ENCODE measurements at regions not wholly inside any gene's neighbourhood (a gene's known extent, or its start where the extent isn't known, plus 50 kb on each side); places are given as distances from the start of the nearest gene placed in this dataset.

GRCh38 chr10:128959746-128960145 lies 507.3 kb upstream of the MGMT start:
- DNase-seq, result no peak

DNA sequence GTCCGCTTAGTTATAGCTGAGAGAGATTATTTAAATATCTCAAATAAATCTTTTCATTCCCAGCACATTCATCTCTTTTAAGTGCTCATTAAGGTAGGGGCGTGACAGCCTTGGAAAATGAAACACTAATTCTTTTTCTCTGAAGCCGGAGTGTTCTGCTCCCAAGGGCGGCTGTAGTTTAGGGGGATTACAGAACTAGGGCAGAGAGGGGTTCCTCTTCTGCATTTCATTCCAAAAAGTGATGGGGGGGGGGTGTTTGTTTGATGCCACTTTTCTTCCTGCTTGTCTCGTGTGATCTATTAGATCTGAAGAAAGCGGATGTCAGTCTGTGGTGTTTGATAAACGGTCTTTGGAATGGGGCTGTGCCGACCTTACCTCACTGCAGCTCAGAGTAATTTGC lies 506.5 kb upstream of the MGMT start:
- no peak for DNase-seq

DNA sequence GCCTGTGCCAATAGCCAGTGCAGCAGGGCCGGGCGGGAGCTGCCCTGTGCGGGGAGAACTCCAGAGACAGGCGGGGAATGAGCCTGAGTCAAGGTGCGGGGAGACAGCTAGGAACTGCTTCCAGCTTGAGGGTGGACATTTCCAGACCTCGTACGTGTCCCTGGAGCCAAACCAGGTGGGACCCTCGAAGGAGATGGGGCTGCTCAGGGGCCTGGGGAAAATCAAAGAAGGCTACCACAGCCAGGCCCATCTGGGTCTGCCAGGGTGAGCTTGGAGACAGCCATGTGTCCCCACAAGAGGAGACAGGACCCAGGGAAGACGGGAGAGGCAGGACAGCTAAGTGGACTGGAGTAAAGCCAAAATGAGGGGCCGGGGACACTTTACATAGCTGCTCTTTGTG lies 504.9 kb upstream of the MGMT start:
- no peak for DNase-seq

GRCh38 chr10:128963211-128964099 lies 503.6 kb upstream of the MGMT start:
- DNase-seq, result no peak

DNA sequence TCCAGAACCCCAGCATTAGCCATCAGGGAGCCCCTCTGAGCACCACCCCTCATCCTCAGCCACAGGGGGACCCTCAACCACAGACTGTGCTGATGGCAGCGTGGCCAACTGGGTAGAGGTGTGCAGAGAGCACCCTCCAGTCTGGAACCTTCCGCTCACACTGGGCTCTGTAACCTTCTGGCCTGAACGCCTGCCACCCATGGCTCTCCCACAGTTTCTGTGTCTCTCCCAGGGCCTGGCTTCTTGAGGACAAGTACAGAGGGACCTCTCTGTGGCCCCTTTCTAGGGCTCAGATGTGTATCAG lies 503.0 kb upstream of the MGMT start:
- no peak for DNase-seq

DNA sequence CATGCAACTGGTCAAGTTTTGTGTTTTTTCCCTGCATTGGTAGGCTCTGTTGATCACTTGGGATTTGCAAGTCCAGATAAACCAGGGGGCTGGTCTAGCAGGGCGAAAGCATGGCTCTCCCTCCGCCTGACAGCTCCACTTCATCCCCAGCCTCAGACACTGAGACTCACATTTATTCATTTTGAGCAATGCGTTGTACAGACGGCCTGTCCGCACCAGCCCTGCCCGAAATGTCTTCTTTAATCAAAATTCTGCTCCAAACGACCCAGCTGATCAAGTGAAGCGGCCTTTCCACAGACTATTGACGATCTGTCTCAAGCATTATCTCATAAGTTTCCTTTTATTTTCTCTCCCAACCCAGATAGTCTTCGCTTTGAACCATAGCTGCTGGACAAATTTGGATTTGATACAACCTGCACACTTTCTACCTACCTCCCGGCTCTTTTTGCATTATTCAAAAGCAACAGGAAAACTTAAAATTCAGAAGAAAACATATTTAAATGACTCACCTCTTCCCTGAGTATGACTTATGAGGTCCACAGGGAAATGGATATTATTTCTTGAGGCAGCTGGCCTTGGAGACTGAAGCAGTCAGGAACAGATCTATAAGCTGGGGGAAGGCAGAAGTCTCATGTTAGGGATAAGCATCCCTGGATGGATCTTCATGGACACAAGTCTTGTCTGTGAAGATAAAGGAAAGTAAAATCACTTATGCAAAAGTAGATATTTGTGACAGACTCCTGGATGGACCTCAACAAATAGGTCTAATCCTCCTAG lies 498.9 kb upstream of the MGMT start:
- DNase-seq, result no peak

GRCh38 chr10:128969551-128969950 lies 497.5 kb upstream of the MGMT start:
- no peak for DNase-seq

DNA sequence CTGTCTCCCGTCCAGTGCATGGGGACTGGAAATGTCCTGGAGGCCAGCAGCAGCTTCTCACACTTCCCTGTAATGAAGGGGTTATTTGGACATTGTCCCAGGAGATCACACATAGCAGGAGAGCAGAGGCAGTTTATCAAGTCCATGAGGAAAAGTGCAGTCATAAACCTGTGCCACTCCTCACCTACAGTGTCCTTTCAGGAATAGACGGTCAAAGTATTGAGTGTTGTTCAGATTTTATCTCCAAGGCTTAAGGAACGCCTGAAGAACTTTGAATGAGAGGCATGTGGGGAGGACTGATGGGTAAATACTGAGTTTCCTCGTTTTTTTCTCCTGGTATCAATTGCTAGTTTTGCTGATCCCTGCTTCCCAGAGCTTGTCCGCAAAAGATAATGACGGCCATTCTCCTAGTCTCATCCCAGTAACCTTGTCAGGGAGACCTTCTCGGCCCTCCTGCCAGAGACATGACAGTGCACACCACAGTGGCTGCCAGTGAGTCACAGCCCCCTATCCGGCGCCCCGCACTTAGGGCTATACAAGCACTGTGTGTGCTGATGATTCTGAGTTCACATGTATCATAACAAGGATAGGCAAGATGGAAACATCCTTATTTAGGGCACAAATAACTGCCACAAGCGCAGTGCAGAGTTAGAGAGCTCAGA lies 495.5 kb upstream of the MGMT start:
- DNase-seq, result no peak

DNA sequence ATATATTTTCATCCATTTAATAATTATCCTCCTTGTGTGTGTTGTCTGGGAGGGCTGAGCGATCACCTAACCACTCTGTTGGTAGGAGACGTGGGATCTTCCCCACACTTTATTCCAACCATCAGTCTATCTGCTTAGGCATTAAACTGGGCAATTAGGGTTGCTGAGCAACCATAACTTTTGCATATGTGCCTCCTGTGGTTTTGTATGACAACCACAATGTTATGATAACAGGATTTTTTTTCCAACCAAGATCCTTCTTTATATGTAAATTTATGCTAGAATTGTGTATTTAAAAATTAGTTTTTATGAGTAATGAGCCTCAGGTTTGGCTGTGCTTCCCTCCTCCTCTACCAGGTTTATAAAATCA lies 495.0 kb upstream of the MGMT start:
- no peak for DNase-seq

GRCh38 chr10:128973221-128973620 lies 493.8 kb upstream of the MGMT start:
- DNase-seq, result no peak

GRCh38 chr10:128976856-128977255 lies 490.2 kb upstream of the MGMT start:
- DNase-seq, result no peak

GRCh38 chr10:128978211-128978610 lies 488.8 kb upstream of the MGMT start:
- DNase-seq, result no peak

- DNase-seq, result no peak
Observed at GRCh38 chr10:128979405-128979804, 487.6 kb upstream of the MGMT start.

- DNase-seq, result no peak
Observed at GRCh38 chr10:128981251-128981650, 485.8 kb upstream of the MGMT start.

DNA sequence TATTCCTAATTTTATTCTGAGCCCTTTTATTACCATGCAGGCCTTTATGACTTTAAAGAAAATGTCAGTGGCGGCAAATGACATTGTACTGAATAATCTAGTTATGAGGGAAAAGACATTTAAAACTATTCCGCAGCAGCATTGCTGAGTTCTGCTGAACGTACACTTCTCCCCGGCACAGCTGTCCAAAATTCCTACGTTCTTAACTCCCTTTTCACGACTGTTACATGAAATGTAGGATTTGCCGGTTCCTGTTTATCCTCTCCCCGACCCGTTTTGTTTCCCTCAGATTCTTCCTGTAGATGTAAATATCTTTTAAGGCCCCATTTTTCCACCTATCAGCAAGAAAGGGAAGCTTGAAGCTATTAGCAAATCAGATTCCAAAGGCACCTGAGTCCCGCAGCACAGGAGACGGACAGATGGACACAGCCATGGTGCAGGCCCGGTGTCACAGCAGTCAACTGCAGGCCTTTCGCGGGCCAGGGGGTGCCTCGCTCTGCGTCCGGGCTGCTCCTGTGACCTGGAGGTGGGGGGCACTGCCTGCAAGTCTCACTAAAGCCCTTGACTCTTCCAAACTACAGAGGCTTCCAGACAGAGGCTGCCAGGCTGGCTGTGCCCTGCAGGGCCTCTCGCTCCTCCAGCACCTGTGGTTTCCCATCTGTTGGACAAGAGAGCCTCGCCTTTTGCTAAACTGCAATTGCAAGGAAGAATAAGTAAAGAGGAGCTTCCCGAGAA lies 485.0 kb upstream of the MGMT start:
- no peak for DNase-seq

DNA sequence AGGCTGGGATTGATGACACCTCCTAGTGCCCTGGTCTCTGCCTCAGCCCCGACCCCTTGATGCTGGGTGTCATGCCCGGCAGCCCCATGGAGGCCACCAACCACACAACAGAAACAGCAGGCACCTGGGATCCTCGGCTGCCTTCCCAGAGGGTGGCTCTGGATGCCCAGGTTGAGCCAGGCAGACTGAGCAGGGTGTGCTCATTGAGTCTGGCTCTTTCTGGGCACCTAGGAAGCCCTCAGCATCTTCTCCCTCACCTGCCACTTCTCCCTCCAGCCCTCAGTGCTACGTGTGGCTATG lies 484.5 kb upstream of the MGMT start:
- DNase-seq, result no peak

DNA sequence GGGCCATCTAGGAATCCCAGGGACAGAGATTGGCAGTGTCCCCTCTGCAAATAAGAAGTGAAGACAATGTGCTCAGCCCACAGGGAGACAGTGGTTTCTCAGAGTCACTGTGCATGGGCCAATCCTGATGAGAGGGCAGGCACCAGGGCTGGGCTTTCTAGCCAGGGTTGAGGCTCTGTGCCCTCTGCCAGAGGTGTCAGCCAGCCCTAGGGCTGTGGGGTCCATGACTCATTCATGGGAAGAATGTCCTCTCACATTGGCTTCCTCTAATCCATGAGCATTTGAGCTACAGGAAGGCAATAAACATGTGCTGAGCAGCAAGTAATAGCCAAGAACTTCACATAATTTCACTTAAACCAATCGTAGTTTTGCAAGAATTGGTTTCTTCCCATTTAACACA lies 482.0 kb upstream of the MGMT start:
- no peak for DNase-seq

DNA sequence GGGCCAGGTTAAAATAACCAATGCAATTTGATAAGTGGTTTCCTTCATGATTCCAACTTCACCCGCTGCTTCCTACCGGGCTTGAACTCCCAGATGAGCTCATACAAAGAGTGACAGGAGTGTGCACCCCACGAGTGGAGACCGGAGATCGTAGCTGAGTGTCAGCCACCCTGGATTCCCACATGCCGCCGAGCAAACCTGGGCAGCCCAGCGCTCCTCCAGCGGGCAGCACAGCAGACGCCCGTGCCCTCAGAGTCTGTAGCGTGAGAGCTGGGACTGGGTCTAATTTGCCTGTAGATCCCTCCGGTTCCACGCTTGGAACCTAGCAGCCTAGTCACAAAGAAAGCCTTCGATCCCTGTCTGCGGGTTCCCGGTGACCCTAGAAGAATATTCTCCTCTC lies 476.1 kb upstream of the MGMT start:
- no peak for DNase-seq

DNA sequence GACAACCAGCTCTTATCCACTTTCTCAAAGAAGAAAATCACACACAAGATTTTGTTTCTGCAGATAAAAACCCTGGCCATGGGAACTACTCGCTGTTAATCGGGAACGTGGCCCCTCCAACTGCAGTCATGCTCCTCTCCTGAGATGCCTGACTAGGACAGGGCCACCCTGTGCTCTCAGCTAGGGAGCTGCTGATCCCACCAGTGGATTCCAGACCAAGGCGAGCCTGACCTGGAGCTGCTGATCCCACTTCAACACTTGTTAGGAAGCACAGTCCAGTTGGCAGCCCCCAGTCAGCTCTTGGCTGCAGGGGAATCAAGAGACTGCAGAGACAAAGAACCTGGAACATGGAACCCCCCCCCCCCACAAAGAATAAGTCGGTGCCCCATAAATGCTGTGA lies 474.3 kb upstream of the MGMT start:
- no peak for DNase-seq

DNA sequence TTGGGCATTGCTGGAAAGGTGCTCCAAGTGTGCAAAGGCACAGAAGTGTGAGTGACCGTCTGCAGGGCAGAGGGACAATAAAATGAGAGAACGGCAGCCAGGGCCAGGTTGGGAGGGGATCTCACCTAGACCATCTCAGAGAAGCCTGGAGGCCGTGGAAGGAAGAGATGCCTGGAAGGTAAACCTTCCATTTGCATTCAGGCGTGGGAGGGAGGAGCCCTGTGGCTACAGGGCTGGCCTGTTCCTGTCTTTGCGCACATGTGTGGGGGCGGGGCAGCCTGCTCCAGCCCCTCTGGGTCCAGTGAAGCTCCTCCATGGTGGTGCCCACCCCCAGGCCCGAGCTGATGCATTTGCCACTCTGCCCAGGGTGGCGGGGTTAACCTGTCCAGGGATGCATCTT lies 473.6 kb upstream of the MGMT start:
- no peak for DNase-seq

DNA sequence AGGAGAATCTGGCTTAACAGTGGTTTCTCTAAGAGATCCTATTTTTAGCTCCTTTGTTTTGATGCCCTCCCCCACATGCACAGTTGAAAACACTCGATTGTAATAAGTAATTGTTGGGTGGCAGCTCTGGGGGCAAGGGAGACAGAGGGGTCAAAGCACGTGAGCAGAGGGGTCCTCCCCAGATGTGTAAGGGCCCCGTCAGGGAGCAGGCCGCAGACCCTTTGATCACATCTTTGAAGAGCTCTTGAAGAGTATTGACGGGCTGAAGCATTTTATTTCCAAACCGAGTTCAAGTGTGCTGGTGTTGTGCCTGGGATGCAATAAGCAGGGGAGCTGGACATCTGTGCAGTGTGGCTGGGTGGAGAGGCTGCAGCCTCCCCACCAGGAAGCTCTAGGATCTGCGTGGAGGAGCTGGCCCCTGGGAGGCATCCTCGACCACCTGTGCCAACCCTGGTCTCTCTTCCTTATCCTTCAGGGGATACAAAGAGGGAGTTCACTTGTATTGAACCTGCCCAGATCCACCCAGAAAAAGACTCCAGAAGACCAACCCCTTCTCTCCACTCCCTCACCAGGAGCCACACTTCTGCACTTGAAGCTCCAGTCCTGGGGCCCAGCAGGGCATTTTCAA lies 473.0 kb upstream of the MGMT start:
- DNase-seq, result no peak

- no peak for DNase-seq
Observed at GRCh38 chr10:128994598-128995143, 472.4 kb upstream of the MGMT start.

DNA sequence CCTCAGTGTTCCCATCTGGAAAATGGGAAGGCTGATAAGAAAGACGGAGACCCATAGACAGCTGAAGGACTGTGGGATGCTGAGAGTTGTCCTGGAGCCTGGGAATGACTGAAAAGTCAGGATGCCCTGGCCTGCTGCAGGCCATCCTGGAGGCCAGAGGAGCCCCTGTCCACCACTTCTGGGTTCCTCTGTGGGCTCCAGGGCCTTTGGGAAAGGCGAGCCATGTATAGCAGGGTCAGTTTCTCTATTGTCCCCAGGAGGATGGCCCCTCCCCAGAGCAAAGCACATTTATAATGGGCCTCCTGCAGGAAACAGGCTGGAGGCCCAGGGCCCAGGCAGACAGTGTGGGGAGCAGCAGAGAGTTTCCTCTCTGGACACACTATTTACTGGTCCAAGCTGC lies 471.4 kb upstream of the MGMT start:
- DNase-seq, result no peak

Data from NCI-H1105 (cell line).